ENCODE measurements at regions not wholly inside any gene's neighbourhood (a gene's known extent, or its start where the extent isn't known, plus 50 kb on each side); places are given as distances from the start of the nearest gene placed in this dataset.

DNA sequence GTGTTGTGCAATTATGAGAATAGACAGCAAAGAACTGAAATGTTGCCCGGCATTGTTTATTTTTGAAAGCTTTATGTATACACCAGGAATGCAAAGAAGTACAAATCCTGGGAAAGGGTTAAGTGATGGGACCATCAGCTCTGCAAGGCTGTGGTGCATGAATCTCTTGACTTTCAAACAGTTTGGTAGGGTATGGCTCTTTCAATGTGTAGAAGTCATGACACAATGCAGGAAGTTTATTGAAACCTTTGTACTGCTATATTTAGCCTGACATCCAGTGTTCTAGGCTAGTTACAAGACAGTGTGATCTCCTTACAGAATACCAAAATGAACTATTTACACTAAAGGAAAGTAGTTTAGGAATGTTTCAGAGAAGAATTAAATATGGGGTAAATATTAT lies 206.8 kb upstream of the HAND2 start:
- TF ChIP-seq CTCF (IDR thresholded peaks at IDR 0.05): no peak
- TF ChIP-seq EP300 (IDR thresholded peaks at IDR 0.05; ENCODE audit: low read depth): no peak
- no peak for TF ChIP-seq POLR2A (IDR thresholded peaks at IDR 0.05)
- TF ChIP-seq POLR2AphosphoS5 (IDR thresholded peaks at IDR 0.05): no peak

All from transverse colon (tissue), 4 donors.